Right atrium auricular region (tissue), 2 donors: ENCODE measurements at regions not wholly inside any gene's neighbourhood (a gene's known extent, or its start where the extent isn't known, plus 50 kb on each side); places are given as distances from the start of the nearest gene placed in this dataset.
"Not testable (repeated sequence)": the region's sequence is repeated elsewhere in the genome, so short reads cannot be mapped to it uniquely, and the experiment has no call there.

Experiments used
- DNase-seq: peaks from one replicate; pipeline ENCODE4 v3.0.0-alpha.2; 2019; ENCODE audit warnings: low spot score
- H3K27ac ChIP-seq, 2 donors: fragments of 200-600 bp; sonication (generic); 1 replicate in 1 of 2; 2 replicates in 1 of 2; pipeline ENCODE4 v1.5.1; 2016 to 2019
- H3K27me3 ChIP-seq, 2 donors: fragments of 200-600 bp; sonication (generic); one replicate each; pipeline versions ENCODE4 v1.5.1 to v1.6.0; 2017 to 2019
- H3K36me3 ChIP-seq: fragments of 200-600 bp; sonication (generic); one replicate; pipeline ENCODE4 v1.5.1; 2016
- H3K4me1 ChIP-seq, 2 donors: fragments of 200-600 bp; sonication (generic); one replicate each; pipeline versions ENCODE4 v1.5.1 to v1.6.0; 2017 to 2019
- H3K4me3 ChIP-seq, 2 donors: fragments of 200-600 bp; sonication (generic); 1 replicate in 1 of 2; 2 replicates in 1 of 2; pipeline ENCODE4 v1.5.1; 2017 to 2019; ENCODE audit warnings: mild to moderate bottlenecking in 1 of 2, moderate library complexity in 1 of 2
- H3K9me3 ChIP-seq, 2 donors: fragments of 200-600 bp; sonication (generic); one replicate each; pipeline ENCODE4 v1.5.1; 2019
- TF ChIP-seq, protein P1 (sequence below), 2 donors: fragments of 200-600 bp; sonication (generic); IDR thresholded peaks; one replicate each; pipeline ENCODE4 v1.5.1; 2019; ENCODE audit warnings: antibody characterized with exemption in 2 of 2

DNA sequence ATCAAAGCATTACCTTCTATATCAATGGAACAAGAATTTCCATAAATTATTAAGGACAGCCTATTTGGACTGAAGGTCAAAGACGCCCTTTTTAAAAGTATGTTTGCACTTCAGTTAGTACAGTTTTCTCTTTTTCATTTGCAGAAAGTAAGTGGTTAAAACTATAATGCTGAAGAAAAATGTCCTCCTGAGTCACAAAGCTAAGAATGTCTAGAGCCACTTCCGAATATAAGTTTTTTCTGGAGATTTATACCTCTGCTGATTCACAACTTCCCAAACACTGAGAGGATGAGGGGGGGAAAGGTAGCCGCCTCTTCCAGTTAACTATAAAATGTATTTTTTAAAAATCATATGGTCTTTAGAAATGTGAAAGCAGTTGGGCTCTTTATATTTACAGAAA, 84.9 kb downstream of the DUSP6 start:
- Histone ChIP-seq H3K36me3 (no peaks in the 10 kb centered on the region), H3K27me3 (no peaks in the 10 kb centered on the region), H3K4me3 (no peak overlapping the region), H3K27ac (no peak overlapping the region), H3K4me1 (no peaks in the 10 kb centered on the region), H3K9me3 (no peaks in the 10 kb centered on the region)
- DNase-seq, result no peak
- TF ChIP-seq, protein P1, sequence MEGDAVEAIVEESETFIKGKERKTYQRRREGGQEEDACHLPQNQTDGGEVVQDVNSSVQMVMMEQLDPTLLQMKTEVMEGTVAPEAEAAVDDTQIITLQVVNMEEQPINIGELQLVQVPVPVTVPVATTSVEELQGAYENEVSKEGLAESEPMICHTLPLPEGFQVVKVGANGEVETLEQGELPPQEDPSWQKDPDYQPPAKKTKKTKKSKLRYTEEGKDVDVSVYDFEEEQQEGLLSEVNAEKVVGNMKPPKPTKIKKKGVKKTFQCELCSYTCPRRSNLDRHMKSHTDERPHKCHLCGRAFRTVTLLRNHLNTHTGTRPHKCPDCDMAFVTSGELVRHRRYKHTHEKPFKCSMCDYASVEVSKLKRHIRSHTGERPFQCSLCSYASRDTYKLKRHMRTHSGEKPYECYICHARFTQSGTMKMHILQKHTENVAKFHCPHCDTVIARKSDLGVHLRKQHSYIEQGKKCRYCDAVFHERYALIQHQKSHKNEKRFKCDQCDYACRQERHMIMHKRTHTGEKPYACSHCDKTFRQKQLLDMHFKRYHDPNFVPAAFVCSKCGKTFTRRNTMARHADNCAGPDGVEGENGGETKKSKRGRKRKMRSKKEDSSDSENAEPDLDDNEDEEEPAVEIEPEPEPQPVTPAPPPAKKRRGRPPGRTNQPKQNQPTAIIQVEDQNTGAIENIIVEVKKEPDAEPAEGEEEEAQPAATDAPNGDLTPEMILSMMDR (IDR thresholded peaks at IDR 0.05), result no peak

- not testable (repeated sequence) for H3K27ac ChIP-seq, H3K9me3 ChIP-seq, H3K4me3 ChIP-seq, H3K4me1 ChIP-seq, H3K36me3 ChIP-seq, DNase-seq, H3K27me3 ChIP-seq
Observed at GRCh38 chr12:89266574-89267188, 85.6 kb downstream of the DUSP6 start.

DNA sequence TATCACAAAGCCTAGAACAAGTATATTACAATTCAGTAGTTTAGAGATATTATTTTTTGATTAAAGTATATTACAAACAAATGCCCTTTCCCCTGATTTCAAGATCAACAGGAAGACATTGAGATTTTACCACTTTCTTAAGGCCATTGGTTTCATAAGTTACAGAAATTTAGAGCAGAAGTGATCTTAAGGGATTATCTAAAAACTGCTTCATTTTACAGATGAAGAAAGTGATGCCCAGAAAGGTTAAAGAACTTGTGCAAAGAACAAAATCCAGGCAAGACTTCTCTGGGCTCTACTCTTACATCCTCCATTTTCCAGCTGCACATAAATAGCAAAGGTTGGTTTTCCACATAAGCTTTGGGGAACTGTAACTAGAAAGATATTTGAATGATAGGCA, 87.5 kb downstream of the DUSP6 start:
- no peaks in the 10 kb centered on the region for H3K4me1 ChIP-seq
- no peaks in the 10 kb centered on the region for H3K27me3 ChIP-seq
- TF ChIP-seq, protein P1 (IDR thresholded peaks at IDR 0.05), result no peak
- H3K36me3 ChIP-seq, result no peaks in the 10 kb centered on the region
- H3K9me3 ChIP-seq, result no peaks in the 10 kb centered on the region
- no peak overlapping the region for H3K27ac ChIP-seq
- DNase-seq, result no peak
- no peak overlapping the region for H3K4me3 ChIP-seq

DNA sequence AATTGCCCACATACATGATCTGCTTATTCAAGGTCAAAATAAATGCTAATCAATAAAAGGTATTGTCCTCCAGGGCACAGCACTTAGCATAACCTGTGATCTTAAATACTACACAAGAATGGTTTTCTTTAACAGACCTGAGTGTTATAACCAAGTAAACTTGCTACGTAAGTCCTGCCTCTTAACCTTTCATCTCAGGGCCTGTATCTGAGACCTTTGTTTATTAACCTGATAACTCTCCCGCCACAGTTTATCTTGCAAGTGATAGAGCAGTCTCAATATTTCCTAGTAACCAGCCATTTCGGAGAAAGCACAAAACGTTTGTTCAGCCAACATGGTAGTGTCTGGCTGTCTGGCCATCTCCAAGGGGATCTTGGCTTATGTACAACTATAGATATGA, 88.4 kb downstream of the DUSP6 start:
- H3K36me3 ChIP-seq, result no peaks in the 10 kb centered on the region
- H3K27ac ChIP-seq, result no peak overlapping the region
- no peak for DNase-seq
- peaks cover 0 to 1% of the 10 kb centered on the region in 2 donors for H3K9me3 ChIP-seq
- H3K4me3 ChIP-seq, result no peak overlapping the region
- TF ChIP-seq, protein P1 (IDR thresholded peaks at IDR 0.05), result no peak
- H3K4me1 ChIP-seq, result no peaks in the 10 kb centered on the region
- H3K27me3 ChIP-seq, result no peaks in the 10 kb centered on the region

- Histone ChIP-seq H3K4me1 (no peaks in the 10 kb centered on the region), H3K9me3 (peaks cover 0 to 10% of the 10 kb centered on the region in 2 donors), H3K27me3 (no peaks in the 10 kb centered on the region), H3K4me3 (no peak overlapping the region), H3K36me3 (no peaks in the 10 kb centered on the region), H3K27ac (no peak overlapping the region)
- TF ChIP-seq, protein P1 (IDR thresholded peaks at IDR 0.05), result no peak
- no peak for DNase-seq
Observed at GRCh38 chr12:89262855-89263552, 89.3 kb downstream of the DUSP6 start.

- DNase-seq, result no peak
- Histone ChIP-seq H3K27ac (no peak overlapping the region), H3K4me3 (no peak overlapping the region), H3K9me3 (peaks cover 0 to 11% of the 10 kb centered on the region in 2 donors), H3K27me3 (no peaks in the 10 kb centered on the region), H3K36me3 (no peaks in the 10 kb centered on the region), H3K4me1 (no peaks in the 10 kb centered on the region)
- TF ChIP-seq, protein P1 (IDR thresholded peaks at IDR 0.05), result no peak
Observed at GRCh38 chr12:89261982-89262381, 90.3 kb downstream of the DUSP6 start.
